GM04503 (cell line): ENCODE measurements at regions not wholly inside any gene's neighbourhood (a gene's known extent, or its start where the extent isn't known, plus 50 kb on each side); places are given as distances from the start of the nearest gene placed in this dataset.
A peak's percentile ranks its signal among the peaks of the same experiment; 100 is the strongest.
"Not testable (repeated sequence)": the region's sequence is repeated elsewhere in the genome, so short reads cannot be mapped to it uniquely, and the experiment has no call there.

Source experiments
- DNase-seq: peaks from one replicate; pipeline ENCODE4 v3.0.0-alpha.2; 2012; ENCODE audit warnings: low read depth

- DNase-seq = no peak
These were observed 374.9 kb upstream of the TRPC7 start for GRCh38 chr5:136740228-136740627.

- not testable (repeated sequence) for DNase-seq
These were observed 373.9 kb upstream of the TRPC7 start for GRCh38 chr5:136739271-136739670.

GRCh38 chr5:136738829-136739228 is 373.5 kb upstream of the TRPC7 start:
- DNase-seq = no peak

GRCh38 chr5:136736021-136736420 is 370.7 kb upstream of the TRPC7 start:
- no peak for DNase-seq

- not testable (repeated sequence) for DNase-seq
These were observed 370.3 kb upstream of the TRPC7 start for GRCh38 chr5:136735611-136736010.

GRCh38 chr5:136734628-136735027 is 369.3 kb upstream of the TRPC7 start:
- DNase-seq = no peak

- DNase-seq = no peak
These were observed 367.4 kb upstream of the TRPC7 start for GRCh38 chr5:136732751-136733150.

GRCh38 chr5:136731241-136731900 is 366.0 kb upstream of the TRPC7 start:
- no peak for DNase-seq

GRCh38 chr5:136730426-136730825 is 365.1 kb upstream of the TRPC7 start:
- DNase-seq = no peak

GRCh38 chr5:136729901-136730355 is 364.6 kb upstream of the TRPC7 start:
- DNase-seq = peak; percentile 79

GRCh38 chr5:136726506-136726905 is 361.2 kb upstream of the TRPC7 start:
- no peak for DNase-seq

GRCh38 chr5:136724161-136724560 is 358.8 kb upstream of the TRPC7 start:
- no peak for DNase-seq

- DNase-seq = no peak
These were observed 357.2 kb upstream of the TRPC7 start for GRCh38 chr5:136722581-136722980.

- DNase-seq = no peak
These were observed 356.7 kb upstream of the TRPC7 start for GRCh38 chr5:136722086-136722485.

- no peak for DNase-seq
These were observed 355.3 kb upstream of the TRPC7 start for GRCh38 chr5:136720674-136721073.

GRCh38 chr5:136717917-136718316 is 352.6 kb upstream of the TRPC7 start:
- no peak for DNase-seq

GRCh38 chr5:136714286-136714685 is 348.9 kb upstream of the TRPC7 start:
- DNase-seq = no peak

- DNase-seq = no peak
These were observed 347.3 kb upstream of the TRPC7 start for GRCh38 chr5:136712628-136713027.

- DNase-seq = no peak
These were observed 345.5 kb upstream of the TRPC7 start for GRCh38 chr5:136710834-136711233.

- DNase-seq = no peak
These were observed 338.4 kb upstream of the TRPC7 start for GRCh38 chr5:136703706-136704105.

- no peak for DNase-seq
These were observed 337.7 kb upstream of the TRPC7 start for GRCh38 chr5:136703036-136703435.

- DNase-seq = no peak
These were observed 335.8 kb upstream of the TRPC7 start for GRCh38 chr5:136701191-136701590.

- no peak for DNase-seq
These were observed 334.3 kb upstream of the TRPC7 start for GRCh38 chr5:136699651-136700050.

- no peak for DNase-seq
These were observed 333.6 kb upstream of the TRPC7 start for GRCh38 chr5:136698970-136699369.
